Kidney (tissue), 13 donors: ENCODE measurements at regions not wholly inside any gene's neighbourhood (a gene's known extent, or its start where the extent isn't known, plus 50 kb on each side); places are given as distances from the start of the nearest gene placed in this dataset.

Experiments
- DNase-seq, 5 donors: peaks; one replicate each; pipeline ENCODE4 v3.0.0-alpha.2; 2013 to 2020
- FAIRE-seq: peaks from 2 replicates; lab custom pipeline; 2012; peaks lifted over from hg19 to GRCh38; lab: Jason Lieb, UNC
- H3K27ac ChIP-seq, 2 donors: one replicate each; pipeline ENCODE4 v1.7.0; 2013; ENCODE audit warnings: low read depth in 2 of 2, low read length in 2 of 2, inconsistent platforms in 1 of 2
- H3K27me3 ChIP-seq: one replicate; pipeline ENCODE4 v1.7.1; 2013; ENCODE audit warnings: low read length, inconsistent platforms; ENCODE audit not compliant: control insufficient read depth, insufficient read depth
- H3K36me3 ChIP-seq, 3 donors: one replicate each; pipeline versions ENCODE4 v1.7.0 to v1.7.1; 2013; ENCODE audit warnings: low read length in 3 of 3, control low read depth in 1 of 3, inconsistent platforms in 1 of 3; ENCODE audit not compliant: insufficient read depth in 3 of 3, control insufficient read depth in 2 of 3
- H3K4me1 ChIP-seq, 3 donors: one replicate each; pipeline versions ENCODE4 v1.7.0 to v1.7.1; 2013; ENCODE audit warnings: low read length in 3 of 3, inconsistent platforms in 1 of 3, low read depth in 1 of 3; ENCODE audit not compliant: control insufficient read depth in 2 of 3, insufficient read depth in 2 of 3
- H3K4me3 ChIP-seq, 3 donors: one replicate each; pipeline versions ENCODE4 v1.7.0 to v1.8.1; 2013; ENCODE audit warnings: low read length in 3 of 3, control low read depth in 1 of 3, inconsistent platforms in 1 of 3
- H3K9ac ChIP-seq, 3 donors: one replicate each; pipeline versions ENCODE4 v1.7.0 to v1.7.1; 2013; ENCODE audit warnings: low read length in 3 of 3, control low read depth in 1 of 3, inconsistent platforms in 1 of 3
- H3K9me3 ChIP-seq, 3 donors: one replicate each; pipeline versions ENCODE4 v1.7.0 to v1.7.1; 2013; ENCODE audit warnings: low read length in 3 of 3, control low read depth in 1 of 3, inconsistent platforms in 1 of 3; ENCODE audit not compliant: control insufficient read depth in 2 of 3, insufficient read depth in 1 of 3
- intact Hi-C: fragments of 100-400 bp; cut with DNase I; formaldehyde crosslinking; loops from one replicate; pipeline ENCODE4 v1.11.1; 2022
- TF ChIP-seq, protein P1 (sequence below): IDR thresholded peaks from 3 replicates; pipeline ENCODE4 v1.5.1; 2012; ENCODE audit warnings: mild to moderate bottlenecking, moderate library complexity, borderline replicate concordance; ENCODE audit not compliant: insufficient read depth; ENCODE audit errors: extremely low read depth
- donor health status: control.
- donor health status: control.
- donor health status: control.
- donor health status: control.
- donor health status: control.
- donor health status: DM: yes; HTN: yes; CAD: no.
- donor health status: Normal renal cell carcinoma (clear cell type).

DNA sequence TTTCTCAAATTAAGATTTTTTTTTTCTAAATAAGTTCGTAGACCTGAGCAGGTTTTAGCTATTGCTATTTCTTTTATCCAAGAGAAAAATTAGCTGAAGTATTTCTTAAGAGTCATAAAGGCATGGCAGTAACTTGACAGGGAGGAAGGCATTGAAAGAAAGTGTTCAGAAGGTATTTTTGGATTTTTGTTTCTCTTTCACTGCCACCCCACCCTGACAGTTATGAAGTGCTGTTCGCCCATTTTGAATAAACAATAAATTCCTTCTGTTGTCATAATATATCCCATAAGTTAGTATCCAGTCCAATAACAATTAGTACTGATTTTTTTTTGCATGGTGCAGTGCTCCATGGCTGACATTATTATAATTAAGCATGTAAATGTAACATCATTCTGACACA lies 363.0 kb downstream of the NR2F2 start:
- H3K27me3 ChIP-seq: no peaks in the 10 kb centered on the region
- H3K4me3 ChIP-seq: no peak overlapping the region
- H3K9ac ChIP-seq: no peak overlapping the region
- intact Hi-C loops: no loop called here
- FAIRE-seq (no peak), DNase-seq (no peak)
- no peaks in the 10 kb centered on the region for H3K36me3 ChIP-seq
- H3K4me1 ChIP-seq: no peaks in the 10 kb centered on the region
- H3K9me3 ChIP-seq: no peaks in the 10 kb centered on the region
- TF ChIP-seq, protein P1, sequence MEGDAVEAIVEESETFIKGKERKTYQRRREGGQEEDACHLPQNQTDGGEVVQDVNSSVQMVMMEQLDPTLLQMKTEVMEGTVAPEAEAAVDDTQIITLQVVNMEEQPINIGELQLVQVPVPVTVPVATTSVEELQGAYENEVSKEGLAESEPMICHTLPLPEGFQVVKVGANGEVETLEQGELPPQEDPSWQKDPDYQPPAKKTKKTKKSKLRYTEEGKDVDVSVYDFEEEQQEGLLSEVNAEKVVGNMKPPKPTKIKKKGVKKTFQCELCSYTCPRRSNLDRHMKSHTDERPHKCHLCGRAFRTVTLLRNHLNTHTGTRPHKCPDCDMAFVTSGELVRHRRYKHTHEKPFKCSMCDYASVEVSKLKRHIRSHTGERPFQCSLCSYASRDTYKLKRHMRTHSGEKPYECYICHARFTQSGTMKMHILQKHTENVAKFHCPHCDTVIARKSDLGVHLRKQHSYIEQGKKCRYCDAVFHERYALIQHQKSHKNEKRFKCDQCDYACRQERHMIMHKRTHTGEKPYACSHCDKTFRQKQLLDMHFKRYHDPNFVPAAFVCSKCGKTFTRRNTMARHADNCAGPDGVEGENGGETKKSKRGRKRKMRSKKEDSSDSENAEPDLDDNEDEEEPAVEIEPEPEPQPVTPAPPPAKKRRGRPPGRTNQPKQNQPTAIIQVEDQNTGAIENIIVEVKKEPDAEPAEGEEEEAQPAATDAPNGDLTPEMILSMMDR: no peak
- H3K27ac ChIP-seq: no peak overlapping the region

DNA sequence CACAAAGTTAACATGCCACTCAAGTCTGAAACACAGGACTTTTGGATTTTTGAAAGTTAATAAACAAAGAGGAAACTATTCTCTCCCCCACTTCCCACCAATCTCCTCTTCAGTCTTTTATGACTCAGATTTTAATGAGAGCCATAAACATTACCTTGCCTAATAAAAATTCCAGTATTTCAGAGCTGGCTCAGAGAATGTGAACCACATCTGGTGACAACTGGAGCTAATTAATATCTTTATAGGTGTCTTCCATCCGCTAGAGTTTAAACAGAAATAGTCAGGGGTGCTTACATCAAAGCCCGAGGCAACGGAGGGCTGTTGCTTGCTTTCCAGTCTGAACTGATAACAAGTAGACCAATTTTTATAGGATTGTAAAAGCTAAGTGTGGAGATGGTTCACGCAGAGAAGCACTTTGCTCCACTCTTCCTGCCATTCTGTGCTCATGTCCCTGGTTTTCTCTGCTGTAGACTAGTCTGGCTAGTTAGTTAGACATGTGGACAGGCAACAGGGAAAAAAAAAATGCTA lies 363.6 kb downstream of the NR2F2 start:
- Histone ChIP-seq H3K9ac (no peak overlapping the region), H3K36me3 (no peaks in the 10 kb centered on the region), H3K9me3 (no peaks in the 10 kb centered on the region), H3K27me3 (no peaks in the 10 kb centered on the region), H3K27ac (no peak overlapping the region), H3K4me3 (no peak overlapping the region), H3K4me1 (no peaks in the 10 kb centered on the region)
- intact Hi-C loops: no loop called here
- DNase-seq (peak in 2 of 5 donors; percentile 33 to 43), FAIRE-seq (no peak)
- TF ChIP-seq, protein P1: no peak

DNA sequence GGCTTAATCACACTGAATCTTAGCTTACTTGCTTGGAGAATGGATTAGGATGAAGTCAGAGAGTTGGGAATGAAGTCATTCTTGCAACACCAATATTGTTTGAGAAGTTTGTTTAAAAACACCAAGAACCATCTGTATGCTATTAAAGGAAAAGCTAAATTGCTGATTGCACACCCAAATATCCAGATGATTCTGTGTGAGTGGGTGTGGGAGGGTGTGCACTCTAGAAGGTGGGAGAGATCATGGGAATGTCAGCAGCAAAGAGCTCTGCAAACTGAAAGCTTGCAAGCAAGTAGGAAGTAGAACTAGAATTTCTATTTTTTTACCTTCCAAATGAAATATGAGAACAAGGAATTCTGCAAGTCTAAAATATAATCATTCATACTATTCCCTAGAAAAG lies 364.9 kb downstream of the NR2F2 start:
- TF ChIP-seq, protein P1: no peak
- Histone ChIP-seq H3K36me3 (no peaks in the 10 kb centered on the region), H3K27ac (no peak overlapping the region), H3K9me3 (no peaks in the 10 kb centered on the region), H3K9ac (no peak overlapping the region), H3K4me1 (no peaks in the 10 kb centered on the region), H3K27me3 (no peaks in the 10 kb centered on the region), H3K4me3 (no peak overlapping the region)
- DNase-seq: no peak
- intact Hi-C loops: no loop called here
- no peak for FAIRE-seq

DNA sequence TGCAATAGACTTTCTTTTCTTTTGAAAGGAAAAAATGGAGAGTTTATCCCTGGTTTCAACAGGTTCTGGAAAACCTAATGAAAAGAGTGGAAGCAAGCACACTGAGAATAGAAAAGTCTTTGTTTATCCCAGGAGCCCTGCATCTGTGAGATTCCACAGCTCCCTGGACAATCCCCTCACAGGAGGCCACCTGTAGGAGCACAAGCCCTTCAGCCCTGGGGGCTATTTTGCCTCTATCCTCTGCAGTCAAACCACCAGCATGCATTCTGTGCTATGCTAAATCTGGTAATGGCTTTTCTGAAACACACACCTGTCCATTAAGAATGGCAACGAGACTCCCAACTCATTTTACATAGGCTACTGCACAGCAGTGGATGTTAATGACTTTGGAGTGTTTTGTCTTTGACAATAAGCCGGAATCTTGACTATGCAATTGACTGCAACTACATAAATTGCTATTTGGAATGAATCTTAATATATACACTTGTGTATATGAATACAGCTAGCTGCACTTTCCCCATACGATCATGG lies 369.4 kb downstream of the NR2F2 start:
- TF ChIP-seq, protein P1: no peak
- Histone ChIP-seq H3K4me3 (no peak overlapping the region), H3K36me3 (no peaks in the 10 kb centered on the region), H3K4me1 (peaks cover 0 to 4% (median 0%) of the 10 kb centered on the region in 3 donors), H3K9ac (no peak overlapping the region), H3K27ac (no peak overlapping the region), H3K27me3 (no peaks in the 10 kb centered on the region), H3K9me3 (no peaks in the 10 kb centered on the region)
- peak in 2 of 5 donors; percentile 11 to 14 for DNase-seq
- intact Hi-C loops: no loop called here
- FAIRE-seq: no peak
